Activated CD8-positive, alpha-beta memory T cell treated with anti-CD3 and anti-CD28 coated beads for 48 hours (primary cell): ENCODE measurements at regions not wholly inside any gene's neighbourhood (a gene's known extent, or its start where the extent isn't known, plus 50 kb on each side); places are given as distances from the start of the nearest gene placed in this dataset.

Source experiments
- DNase-seq, 3 experiments: peaks; one replicate each; pipeline ENCODE4 v3.0.0-alpha.2; 2020; ENCODE audit warnings: low read depth in 2 of 3, low spot score in 2 of 3

DNA sequence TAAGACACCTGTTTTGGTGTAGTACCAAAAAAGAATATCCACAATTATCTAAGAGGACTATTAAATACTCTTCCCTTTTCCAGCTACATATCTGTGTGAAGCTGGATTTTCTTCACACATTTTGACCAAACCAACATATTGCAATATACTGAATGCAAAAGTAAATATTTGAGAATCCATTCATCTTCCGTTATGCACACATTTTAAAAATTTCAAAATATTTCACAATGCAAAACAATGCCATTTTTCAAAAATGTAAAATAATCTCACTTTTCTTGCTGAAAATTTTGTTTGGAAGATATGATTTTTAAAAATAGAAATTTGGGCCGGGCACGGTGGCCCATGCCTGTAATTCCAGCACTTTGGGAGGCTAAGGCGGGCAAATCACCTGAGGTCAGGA, 133.9 kb upstream of the FUT8 start:
- DNase-seq = no peak

DNA sequence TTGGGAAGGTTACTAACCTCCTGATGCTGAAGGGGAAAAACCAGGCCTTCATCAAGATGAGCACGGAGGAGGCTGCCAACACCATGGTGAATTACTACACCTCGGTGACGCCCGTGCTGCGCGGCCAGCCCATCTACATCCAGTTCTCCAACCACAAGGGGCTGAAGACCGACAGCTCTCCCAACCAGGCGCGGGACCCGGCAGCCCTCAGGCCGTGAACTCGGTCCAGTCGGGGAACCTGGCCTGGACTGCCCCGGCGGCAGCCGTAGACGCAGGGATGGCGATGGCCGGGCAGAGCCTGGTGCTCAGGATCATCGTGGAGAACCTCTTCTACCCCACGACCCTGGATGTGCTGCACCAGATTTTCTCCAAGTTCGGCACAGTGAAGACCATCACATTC, 133.0 kb upstream of the FUT8 start:
- DNase-seq = no peak

DNA sequence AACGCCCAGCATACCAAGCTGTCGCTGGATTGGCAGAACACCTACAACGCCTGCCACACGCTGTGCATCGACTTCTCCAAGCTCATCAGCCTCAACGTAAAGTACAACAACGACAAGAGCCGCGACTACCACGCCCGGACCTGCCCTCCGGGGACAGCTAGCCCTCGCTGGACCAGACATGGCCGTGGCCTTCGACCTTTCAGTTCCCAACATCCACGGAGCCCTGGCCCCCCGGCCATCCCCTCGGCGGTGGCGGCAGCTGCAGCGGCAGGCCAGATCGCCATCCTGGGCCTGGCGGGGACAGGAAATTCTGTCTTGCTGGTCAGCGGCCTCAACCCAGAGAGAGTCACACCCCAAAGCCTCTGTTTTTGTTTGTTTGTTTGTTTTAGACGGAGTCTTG, 132.6 kb upstream of the FUT8 start:
- DNase-seq = no peak

DNA sequence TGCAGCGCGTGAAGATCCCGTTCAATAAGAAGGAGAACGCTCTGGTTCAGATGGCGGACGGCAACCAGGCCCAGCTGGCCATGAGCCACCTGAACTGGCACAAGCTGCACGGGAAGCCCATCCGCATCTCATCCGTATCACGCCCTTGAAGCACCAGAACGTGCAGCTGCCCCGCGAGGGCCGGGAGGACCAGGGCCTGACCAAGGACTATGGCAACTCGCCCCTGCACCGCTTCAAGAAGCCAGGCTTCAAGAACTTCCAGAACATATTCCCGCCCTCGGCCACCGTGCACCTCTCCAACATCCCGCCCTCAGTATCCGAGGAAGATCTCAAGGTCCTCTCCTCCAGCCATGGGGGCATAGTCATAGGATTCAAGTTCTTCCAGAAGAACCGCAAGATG, 131.9 kb upstream of the FUT8 start:
- no peak for DNase-seq

- DNase-seq = no peak
Measured at GRCh38 chr14:65281991-65282895, 130.3 kb upstream of the FUT8 start.

- no peak for DNase-seq
Measured at GRCh38 chr14:65282896-65283253, 129.7 kb upstream of the FUT8 start.

GRCh38 chr14:65286443-65286842, 126.1 kb upstream of the FUT8 start:
- DNase-seq = no peak

DNA sequence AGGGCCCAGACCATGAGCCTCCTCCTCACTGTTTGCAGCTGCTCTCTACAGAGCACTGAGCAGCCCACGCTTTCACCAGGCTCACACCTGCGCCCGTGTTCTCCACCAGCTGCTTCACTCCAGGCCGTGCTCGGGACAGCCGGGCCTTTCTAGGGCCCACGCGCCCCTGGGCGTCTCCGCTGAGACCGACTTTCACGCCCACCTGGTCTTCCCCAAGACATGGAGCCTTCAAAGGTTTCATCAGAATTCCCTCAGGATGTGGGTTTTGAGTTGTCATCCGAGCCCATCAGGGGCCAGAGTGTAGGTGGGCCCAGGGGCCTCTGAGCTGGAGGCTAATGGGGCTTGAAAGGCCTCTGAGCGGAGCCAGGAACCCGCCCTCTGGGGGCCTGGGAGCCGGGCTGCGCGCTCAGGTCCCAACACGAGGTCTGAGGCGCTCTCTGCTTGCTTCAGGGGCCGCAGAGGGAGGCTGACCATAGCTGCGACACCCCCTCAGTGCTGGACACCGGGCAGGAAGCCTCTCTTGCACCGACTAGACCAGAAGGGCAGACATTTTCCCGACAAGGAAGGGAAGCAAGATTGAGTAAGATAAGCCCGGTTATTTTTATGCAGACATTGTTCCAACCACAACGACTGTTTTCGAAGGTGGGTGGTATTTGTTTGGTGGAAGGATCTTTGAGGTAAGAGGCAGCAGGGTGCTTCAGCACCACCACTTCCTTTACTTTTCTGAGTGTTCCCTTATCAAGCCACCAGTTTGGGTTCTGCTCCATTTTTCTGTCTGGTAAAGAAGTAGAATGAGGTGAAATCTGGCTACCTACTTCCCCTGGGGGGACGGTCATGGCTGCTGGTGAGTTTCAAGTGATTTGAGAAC, 125.0 kb upstream of the FUT8 start:
- peak in 2 of 3 experiments; percentile 61 to 83 for DNase-seq

DNA sequence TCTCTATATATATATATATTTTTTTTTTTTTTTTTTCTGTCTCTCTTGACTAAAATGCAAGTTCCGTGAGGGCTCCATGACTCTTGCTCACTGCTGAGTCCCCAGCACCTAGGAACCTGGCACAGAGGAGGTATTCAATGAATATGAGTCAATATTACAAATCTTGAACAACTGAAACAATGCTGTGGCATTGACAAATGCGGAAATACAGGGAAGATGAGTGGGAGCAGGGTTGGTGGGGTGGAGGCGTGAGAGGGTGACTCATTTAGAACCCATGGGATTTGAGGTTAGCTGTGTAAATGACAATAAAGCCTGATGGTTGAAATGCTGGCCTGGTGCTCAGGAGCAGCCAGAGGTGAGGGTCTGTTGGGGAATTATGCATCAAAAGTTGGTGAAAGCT, 121.7 kb upstream of the FUT8 start:
- no peak for DNase-seq

- DNase-seq = no peak
Measured at GRCh38 chr14:65291531-65291930, 121.0 kb upstream of the FUT8 start.

- DNase-seq = no peak
Measured at GRCh38 chr14:65294816-65295215, 117.7 kb upstream of the FUT8 start.

GRCh38 chr14:65296402-65296801, 116.1 kb upstream of the FUT8 start:
- DNase-seq = no peak

DNA sequence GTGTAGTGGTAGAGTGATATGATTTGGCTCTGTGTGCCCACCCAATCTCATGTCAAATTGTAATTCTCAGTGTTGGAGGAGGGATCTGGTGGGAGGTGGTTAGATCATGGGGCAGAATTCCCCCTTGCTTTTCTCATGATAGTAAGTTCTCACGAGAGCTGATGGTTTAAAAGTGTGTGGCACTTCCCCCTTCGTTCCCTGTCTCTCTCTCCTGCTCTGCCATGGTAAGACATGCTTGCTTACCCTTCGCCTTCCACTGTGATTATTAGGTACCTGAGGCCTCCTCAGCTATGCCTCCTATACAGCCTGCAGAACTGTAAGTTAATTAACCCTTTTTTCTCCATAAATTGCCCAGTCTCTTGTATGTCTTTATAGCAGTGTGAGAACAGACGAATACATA, 115.7 kb upstream of the FUT8 start:
- DNase-seq = no peak

DNA sequence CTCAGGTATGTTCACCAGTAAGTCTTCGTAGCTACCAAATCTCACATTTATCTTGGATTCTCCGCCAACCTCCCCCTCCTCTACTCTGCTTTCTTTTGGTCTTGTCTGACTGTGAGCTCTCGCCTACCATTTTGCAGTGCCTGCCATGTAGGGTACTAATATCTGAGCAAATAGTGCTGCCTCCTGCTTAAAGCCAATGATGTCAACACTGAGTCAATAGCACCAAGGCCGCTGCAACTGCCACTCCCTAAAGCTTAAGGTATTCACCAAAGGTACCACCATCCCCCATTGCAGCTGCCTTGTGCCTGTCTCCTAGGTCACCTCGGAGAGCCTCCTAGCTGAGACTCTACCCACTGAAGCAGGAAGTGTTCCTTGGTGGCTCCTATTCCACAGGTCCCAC, 114.8 kb upstream of the FUT8 start:
- no peak for DNase-seq

DNA sequence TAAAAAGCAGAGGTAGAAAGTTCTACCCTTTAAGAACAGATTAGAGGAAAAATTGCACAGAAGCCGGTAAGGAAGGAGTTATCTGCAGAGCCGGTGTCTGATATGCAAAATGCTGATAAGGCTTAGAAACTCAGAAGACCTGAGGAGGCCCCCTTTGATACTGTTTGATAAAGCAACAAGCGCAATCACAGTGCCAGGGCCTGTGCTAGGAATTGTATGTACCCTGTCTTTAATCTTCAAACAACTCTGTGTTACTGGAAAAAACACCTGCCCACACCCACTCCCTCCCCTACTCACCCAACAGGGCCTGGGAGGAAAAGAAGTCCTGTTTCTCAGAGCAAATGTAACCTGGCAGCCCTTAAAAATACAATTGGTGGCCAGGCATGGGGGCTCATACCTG, 112.7 kb upstream of the FUT8 start:
- DNase-seq = no peak

DNA sequence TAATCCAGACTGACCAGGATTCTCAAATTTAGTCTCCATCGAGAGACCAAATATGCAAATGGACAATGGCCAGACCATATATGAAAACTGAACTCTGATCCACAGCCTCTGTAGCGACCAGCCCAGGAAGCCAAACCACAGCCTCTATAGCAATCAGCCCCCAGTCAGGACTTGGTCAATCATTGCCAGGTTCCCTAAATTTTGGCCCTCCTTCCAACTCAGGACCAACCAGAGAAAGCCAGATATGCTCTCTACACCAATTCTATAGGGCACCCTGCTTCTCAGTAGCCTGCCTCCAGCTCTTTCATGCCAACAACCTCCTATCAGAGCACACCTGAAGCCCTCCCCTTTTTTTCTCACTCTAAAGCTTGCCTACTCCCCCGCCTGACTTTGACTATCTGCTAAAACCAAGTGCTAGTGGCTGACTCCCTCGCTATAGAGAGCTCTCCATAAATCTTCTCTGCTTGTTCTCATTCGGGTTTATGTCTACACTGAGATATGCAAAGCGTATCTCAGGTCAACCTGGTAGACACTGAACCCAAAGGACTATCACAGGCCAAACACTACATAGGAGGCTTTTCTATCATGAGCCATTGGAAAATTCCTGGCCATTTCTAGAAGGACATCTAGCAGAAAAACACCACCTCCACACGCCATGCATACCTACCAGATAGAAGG, 110.5 kb upstream of the FUT8 start:
- no peak for DNase-seq

DNA sequence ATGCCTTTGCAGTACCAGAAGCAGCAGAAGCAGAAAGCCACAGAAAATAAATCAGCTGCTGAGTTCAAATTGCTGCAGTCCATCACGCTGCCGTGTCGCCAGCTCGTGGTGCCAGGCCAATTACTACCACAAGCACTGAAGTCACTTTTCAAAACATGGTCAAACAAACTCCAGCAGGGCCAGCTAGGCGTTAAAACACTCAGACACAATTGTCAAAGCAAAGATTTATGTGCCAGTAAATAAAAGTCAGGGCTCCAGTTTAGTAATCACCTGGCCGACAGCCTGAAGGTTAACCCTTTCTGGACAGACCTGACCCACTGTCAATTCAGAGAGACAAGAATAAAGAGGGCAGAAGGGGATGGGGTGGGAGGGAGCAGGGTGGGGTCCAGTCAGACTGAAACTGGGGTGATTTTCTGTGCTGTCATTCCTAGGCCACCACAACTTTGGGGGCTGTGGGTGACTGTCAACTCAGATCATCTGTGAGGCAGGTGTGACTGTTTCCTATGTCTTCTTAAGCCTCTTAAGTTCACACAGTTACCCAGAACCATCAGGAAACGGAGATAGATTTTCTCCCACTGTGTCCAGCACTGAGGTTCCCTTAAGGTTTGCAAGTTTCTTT, 109.8 kb upstream of the FUT8 start:
- DNase-seq = peak in 1 of 3 experiments; percentile 57

DNA sequence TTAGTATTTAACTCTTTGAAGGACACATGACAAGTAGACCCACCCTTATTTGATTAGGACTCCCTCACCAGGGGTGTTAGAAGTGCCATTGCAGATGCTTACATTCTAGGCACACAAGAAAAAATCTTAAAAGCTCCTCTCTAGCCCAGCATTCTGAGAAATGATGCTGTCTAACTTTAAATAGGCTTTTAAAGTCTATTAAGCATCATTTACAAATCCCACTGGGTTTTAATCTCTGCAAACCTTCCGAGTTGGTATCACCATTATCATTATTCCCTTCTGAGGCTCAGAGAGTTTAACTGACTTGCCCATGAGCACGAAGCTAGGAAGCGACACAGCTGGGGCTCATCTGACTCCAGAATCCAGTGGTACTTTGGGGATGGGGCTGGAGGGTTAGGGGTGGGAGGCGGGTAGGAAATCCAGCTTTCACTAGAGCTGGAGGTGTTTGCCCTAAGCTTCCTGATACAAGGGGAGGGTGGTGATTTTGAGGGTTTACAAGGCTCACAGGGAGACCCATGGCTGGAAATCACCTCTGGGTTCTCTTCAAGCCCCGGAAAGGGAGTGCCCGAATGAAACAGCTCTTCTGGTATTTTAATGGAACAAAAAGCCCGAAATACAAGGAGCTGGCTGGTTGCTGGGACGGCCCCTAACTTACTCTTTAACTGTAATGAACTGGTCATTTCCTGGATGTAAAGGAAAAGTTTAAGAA, 109.2 kb upstream of the FUT8 start:
- no peak for DNase-seq

- no peak for DNase-seq
Measured at GRCh38 chr14:65303899-65304222, 108.7 kb upstream of the FUT8 start.

GRCh38 chr14:65304239-65304638, 108.3 kb upstream of the FUT8 start:
- DNase-seq = no peak

DNA sequence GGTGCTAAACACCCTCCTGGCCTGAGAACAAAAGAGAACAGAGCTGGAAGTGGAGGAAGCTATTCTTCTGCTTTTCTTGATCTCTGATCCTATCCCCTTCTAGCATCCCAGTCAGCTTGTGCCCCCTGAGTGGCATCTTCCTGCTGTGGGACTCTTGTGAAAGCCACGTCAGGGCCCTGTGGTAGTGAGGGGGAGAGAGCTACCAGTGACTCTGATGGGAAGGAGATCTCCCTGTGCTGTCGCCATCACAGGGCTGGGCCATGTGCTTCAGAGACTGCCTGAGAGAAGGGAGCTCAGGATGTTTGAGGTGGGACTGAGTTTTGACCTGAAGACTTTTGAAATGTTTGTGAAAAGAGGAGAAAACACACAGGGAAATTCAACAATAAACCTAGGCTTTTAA, 107.6 kb upstream of the FUT8 start:
- DNase-seq = no peak
